CD14-positive monocyte (primary cell): ENCODE measurements at regions not wholly inside any gene's neighbourhood (a gene's known extent, or its start where the extent isn't known, plus 50 kb on each side); places are given as distances from the start of the nearest gene placed in this dataset.

Experiments
- DNase-seq, 3 donors: peaks; one replicate each; pipeline ENCODE4 v3.0.0-alpha.2; 2011 to 2022
- H2AFZ ChIP-seq: 2 replicates; pipeline ENCODE4 v1.6.0; 2012; ENCODE audit warnings: mild to moderate bottlenecking, low read depth, low read length, inconsistent platforms; ENCODE audit not compliant: insufficient read depth, poor library complexity, severe bottlenecking
- H3K27ac ChIP-seq, 2 donors: 1 replicate in 1 of 2; 2 replicates in 1 of 2; pipeline ENCODE4 v1.5.1; 2012 to 2013; ENCODE audit warnings: low read length in 2 of 2, control low read depth in 1 of 2, inconsistent platforms in 1 of 2, low read depth in 1 of 2, mild to moderate bottlenecking in 1 of 2
- H3K27me3 ChIP-seq, 2 donors: one replicate each; pipeline versions ENCODE4 v1.6.0 to v1.6.1; 2011 to 2013; ENCODE audit warnings: low read length in 2 of 2; ENCODE audit not compliant: control insufficient read depth in 2 of 2, insufficient read depth in 2 of 2
- H3K36me3 ChIP-seq, 2 donors: replicated peaks in 1 of 2; 1 replicate in 1 of 2; 2 replicates in 1 of 2; pipeline versions ENCODE4 v1.5.1 to v1.6.1; 2012 to 2013; ENCODE audit warnings: low read length in 2 of 2, control low read depth in 1 of 2, inconsistent platforms in 1 of 2, mild to moderate bottlenecking in 1 of 2; ENCODE audit not compliant: insufficient read depth in 2 of 2, control insufficient read depth in 1 of 2
- H3K4me1 ChIP-seq, 2 donors: 1 replicate in 1 of 2; 2 replicates in 1 of 2; pipeline versions ENCODE4 v1.5.1 to v1.6.1; 2012 to 2013; ENCODE audit warnings: low read length in 2 of 2, control low read depth in 1 of 2, inconsistent platforms in 1 of 2, mild to moderate bottlenecking in 1 of 2, moderate library complexity in 1 of 2; ENCODE audit not compliant: insufficient read depth in 2 of 2, control insufficient read depth in 1 of 2
- H3K4me2 ChIP-seq: replicated peaks from 2 replicates; pipeline ENCODE3; 2012; ENCODE audit warnings: low read length, moderate library complexity, mild to moderate bottlenecking; ENCODE audit not compliant: poor library complexity, severe bottlenecking; ENCODE audit errors: extremely low read depth
- H3K4me3 ChIP-seq, 3 experiments: fragments of 200-600 bp in 1 of 3; sonication (generic) in 1 of 3; replicated peaks in 1 of 3; 1 replicate in 2 of 3; 2 replicates in 1 of 3; pipeline ENCODE4 v1.5.1; 2011 to 2013; ENCODE audit warnings: low read length in 3 of 3, mild to moderate bottlenecking in 3 of 3, control low read depth in 2 of 3, low read depth in 2 of 3, inconsistent platforms in 1 of 3, moderate library complexity in 1 of 3
- H3K79me2 ChIP-seq: 2 replicates; pipeline ENCODE4 v1.6.0; 2012; ENCODE audit warnings: mild to moderate bottlenecking, control low read depth, inconsistent platforms, low read length, moderate library complexity; ENCODE audit not compliant: insufficient read depth
- H3K9ac ChIP-seq: 2 replicates; pipeline ENCODE4 v1.6.0; 2017; ENCODE audit warnings: low read length, mild to moderate bottlenecking; ENCODE audit not compliant: insufficient read depth, poor library complexity, severe bottlenecking
- H3K9me3 ChIP-seq, 2 donors: replicated peaks in 1 of 2; 1 replicate in 1 of 2; 2 replicates in 1 of 2; pipeline versions ENCODE4 v1.5.1 to v1.6.1; 2012 to 2013; ENCODE audit warnings: low read length in 2 of 2, control low read depth in 1 of 2; ENCODE audit not compliant: control insufficient read depth in 1 of 2, insufficient read depth in 1 of 2
- H4K20me1 ChIP-seq: 2 replicates; pipeline ENCODE4 v1.6.0; 2012; ENCODE audit warnings: mild to moderate bottlenecking, low read length, control low read depth, moderate library complexity; ENCODE audit not compliant: insufficient read depth
- H3K27ac Mint-ChIP-seq, 7 donors: one replicate each; pipeline ENCODE4 v1.8.0; 2020; ENCODE audit warnings: mild to moderate bottlenecking in 7 of 7, mixed read lengths in 7 of 7, moderate library complexity in 6 of 7, inconsistent platforms in 2 of 7
- H3K27me3 Mint-ChIP-seq, 3 donors: one replicate each; pipeline ENCODE4 v1.8.0; 2021 to 2022; ENCODE audit warnings: low read depth in 3 of 3, mild to moderate bottlenecking in 3 of 3, mixed read lengths in 3 of 3, moderate library complexity in 3 of 3, inconsistent platforms in 1 of 3
- H3K36me3 Mint-ChIP-seq, 2 donors: one replicate each; pipeline ENCODE4 v1.8.0; 2020; ENCODE audit warnings: mixed read lengths in 2 of 2, inconsistent platforms in 1 of 2, mild to moderate bottlenecking in 1 of 2
- H3K4me1 Mint-ChIP-seq: one replicate; pipeline ENCODE4 v1.8.0; 2020; ENCODE audit warnings: mild to moderate bottlenecking, mixed read lengths
- H3K4me3 Mint-ChIP-seq, 2 donors: one replicate each; pipeline ENCODE4 v1.8.0; 2020; ENCODE audit warnings: mild to moderate bottlenecking in 2 of 2, mixed read lengths in 2 of 2, moderate library complexity in 1 of 2
- H3K9me3 Mint-ChIP-seq, 7 donors: one replicate each; pipeline ENCODE4 v1.8.0; 2020 to 2022; ENCODE audit warnings: mixed read lengths in 7 of 7, mild to moderate bottlenecking in 6 of 7, moderate library complexity in 6 of 7, inconsistent platforms in 2 of 7
- CTCF ChIP-seq: fragments of 200-600 bp; IDR thresholded peaks from one replicate; pipeline ENCODE4 v1.8.0; 2022; ENCODE audit warnings: antibody characterized with exemption, mild to moderate bottlenecking
- WGBS: methylation state at CpG from one replicate; pipeline ENCODE4 v1.1.5; 2013; ENCODE audit warnings: missing lambda C conversion rate; ENCODE audit not compliant: insufficient coverage; 5-methylcytosine and 5-hydroxymethylcytosine counted together
- intact Hi-C, 2 donors: fragments of 100-400 bp; cut with micrococcal nuclease; formaldehyde crosslinking; loops; one replicate each; pipeline versions ENCODE4 v1.15.0 to v1.15.1; 2023

- no peak for TF ChIP-seq CTCF
- Histone ChIP-seq H3K27me3 (no peaks in the 10 kb centered on the region), H3K9ac (no peak overlapping the region), H3K79me2 (no peaks in the 10 kb centered on the region), H2AFZ (no peak overlapping the region), H3K4me1 (no peaks in the 10 kb centered on the region), H4K20me1 (no peaks in the 10 kb centered on the region), H3K4me3 (no peak overlapping the region), H3K4me2 (no peak overlapping the region), H3K9me3 (peaks cover 11 to 18% of the 10 kb centered on the region in 2 donors), H3K27ac (no peak overlapping the region), H3K36me3 (no peaks in the 10 kb centered on the region)
- intact Hi-C loops = no loop called here
- Mint-ChIP-seq H3K36me3 (no peaks in the 10 kb centered on the region), H3K27me3 (no peaks in the 10 kb centered on the region), H3K4me1 (no peaks in the 10 kb centered on the region), H3K27ac (no peak overlapping the region), H3K9me3 (peaks cover 4 to 21% (median 15%) of the 10 kb centered on the region in 7 donors), H3K4me3 (no peak overlapping the region)
- DNase-seq = no peak
- 88% methylated on average over 1 of the region's 3 CpGs for WGBS
These were observed 263.2 kb downstream of the TECRL start for GRCh38 chr4:64146030-64146429.

GRCh38 chr4:64144994-64145393, 264.3 kb downstream of the TECRL start:
- Histone ChIP-seq H2AFZ (no peak overlapping the region), H3K36me3 (no peaks in the 10 kb centered on the region), H3K9me3 (peaks cover 11 to 18% of the 10 kb centered on the region in 2 donors), H4K20me1 (no peaks in the 10 kb centered on the region), H3K4me1 (no peaks in the 10 kb centered on the region), H3K79me2 (no peaks in the 10 kb centered on the region), H3K4me2 (no peak overlapping the region), H3K27ac (no peak overlapping the region), H3K27me3 (no peaks in the 10 kb centered on the region), H3K9ac (no peak overlapping the region), H3K4me3 (no peak overlapping the region)
- DNase-seq = no peak
- Mint-ChIP-seq H3K27ac (no peak overlapping the region), H3K27me3 (no peaks in the 10 kb centered on the region), H3K4me3 (no peak overlapping the region), H3K36me3 (no peaks in the 10 kb centered on the region), H3K4me1 (no peaks in the 10 kb centered on the region), H3K9me3 (peaks cover 4 to 21% (median 15%) of the 10 kb centered on the region in 7 donors)
- TF ChIP-seq CTCF = no peak
- intact Hi-C loops = no loop called here
- whole genome bisulfite sequencing = 50% methylated on average over 1 of the region's 1 CpG
